GM13976 (cell line): ENCODE measurements at regions not wholly inside any gene's neighbourhood (a gene's known extent, or its start where the extent isn't known, plus 50 kb on each side); places are given as distances from the start of the nearest gene placed in this dataset.

Source experiments
- DNase-seq: peaks from one replicate; pipeline ENCODE4 v3.0.0; 2012; ENCODE audit warnings: low spot score
- CTCF ChIP-seq: IDR thresholded peaks from 2 replicates; pipeline ENCODE4 v1.5.1; 2012; ENCODE audit warnings: borderline replicate concordance, mild to moderate bottlenecking; ENCODE audit not compliant: insufficient read depth; ENCODE audit errors: extremely low read depth, missing control alignments, control extremely low read depth
- in situ Hi-C: fragments of 300-500 bp; cut with MboI; formaldehyde crosslinking; loops from one replicate; pipeline ENCODE4 v1.12.0; 2022; ENCODE audit warnings: low sequenced_read_pairs, mixed read lengths, inconsistent platforms; ENCODE audit not compliant: unreplicated experiment

GRCh38 chr3:3745693-3746092, 53.5 kb upstream of the LRRN1 start:
- in situ Hi-C loops: no loop called here
- DNase-seq: no peak
- no peak for TF ChIP-seq CTCF

GRCh38 chr3:3744826-3745225, 54.4 kb upstream of the LRRN1 start:
- in situ Hi-C loops: no loop called here
- no peak for TF ChIP-seq CTCF
- no peak for DNase-seq

- in situ Hi-C loops: no loop called here
- DNase-seq: no peak
- TF ChIP-seq CTCF: no peak
Measured at GRCh38 chr3:3743754-3744153, 55.5 kb upstream of the LRRN1 start.

- in situ Hi-C loops: no loop called here
- no peak for TF ChIP-seq CTCF
- no peak for DNase-seq
Measured at GRCh38 chr3:3740061-3740460, 59.2 kb upstream of the LRRN1 start.

GRCh38 chr3:3739330-3740060, 59.7 kb upstream of the LRRN1 start:
- DNase-seq: no peak
- TF ChIP-seq CTCF: no peak
- in situ Hi-C loops: no loop called here

GRCh38 chr3:3737531-3737930, 61.7 kb upstream of the LRRN1 start:
- TF ChIP-seq CTCF: no peak
- in situ Hi-C loops: no loop called here
- no peak for DNase-seq
